ENCODE measurements at regions not wholly inside any gene's neighbourhood (a gene's known extent, or its start where the extent isn't known, plus 50 kb on each side); places are given as distances from the start of the nearest gene placed in this dataset.

GRCh38 chr16:59220011-59220410, 485.9 kb upstream of the GOT2 start:
- Histone ChIP-seq H3K27ac (ENCODE audit: low read depth in 2 of 2, low read length in 2 of 2) (no peak overlapping the region), H3K27me3 (ENCODE audit: control insufficient read depth, insufficient read depth, low read length) (no peaks in the 10 kb centered on the region), H3K9me3 (ENCODE audit: control insufficient read depth in 2 of 3, insufficient read depth in 1 of 3, low read length in 3 of 3) (no peaks in the 10 kb centered on the region), H3K4me1 (ENCODE audit: control insufficient read depth in 2 of 3, insufficient read depth in 2 of 3, low read depth in 1 of 3, low read length in 3 of 3) (no peaks in the 10 kb centered on the region), H3K9ac (ENCODE audit: low read length in 3 of 3) (no peak overlapping the region), H3K36me3 (ENCODE audit: control insufficient read depth in 2 of 3, insufficient read depth in 3 of 3, low read length in 3 of 3) (no peaks in the 10 kb centered on the region), H3K4me3 (ENCODE audit: low read length in 3 of 3) (no peak overlapping the region)
- intact Hi-C loops (cut with DNase I) = no loop called here
- FAIRE-seq (no peak), DNase-seq (no peak)
- TF ChIP-seq CTCF (IDR thresholded peaks at IDR 0.05; ENCODE audit: borderline replicate concordance, extremely low read depth, insufficient read depth) = no peak

- no peak for TF ChIP-seq CTCF (IDR thresholded peaks at IDR 0.05; ENCODE audit: borderline replicate concordance, extremely low read depth, insufficient read depth)
- DNase-seq (no peak), FAIRE-seq (no peak)
- Histone ChIP-seq H3K4me1 (ENCODE audit: control insufficient read depth in 2 of 3, insufficient read depth in 2 of 3, low read depth in 1 of 3, low read length in 3 of 3) (peaks cover 0 to under 1% (median 0%) of the 10 kb centered on the region in 3 donors), H3K27me3 (ENCODE audit: control insufficient read depth, insufficient read depth, low read length) (no peaks in the 10 kb centered on the region), H3K36me3 (ENCODE audit: control insufficient read depth in 2 of 3, insufficient read depth in 3 of 3, low read length in 3 of 3) (no peaks in the 10 kb centered on the region), H3K9me3 (ENCODE audit: control insufficient read depth in 2 of 3, insufficient read depth in 1 of 3, low read length in 3 of 3) (no peaks in the 10 kb centered on the region), H3K4me3 (ENCODE audit: low read length in 3 of 3) (no peak overlapping the region), H3K27ac (ENCODE audit: low read depth in 2 of 2, low read length in 2 of 2) (no peak overlapping the region), H3K9ac (ENCODE audit: low read length in 3 of 3) (no peak overlapping the region)
- intact Hi-C loops (cut with DNase I) = no loop called here
Measured at GRCh38 chr16:59216291-59216690, 482.2 kb upstream of the GOT2 start.

GRCh38 chr16:59214455-59214854, 480.3 kb upstream of the GOT2 start:
- Histone ChIP-seq H3K9ac (ENCODE audit: low read length in 3 of 3) (no peak overlapping the region), H3K9me3 (ENCODE audit: control insufficient read depth in 2 of 3, insufficient read depth in 1 of 3, low read length in 3 of 3) (no peaks in the 10 kb centered on the region), H3K4me3 (ENCODE audit: low read length in 3 of 3) (no peak overlapping the region), H3K27me3 (ENCODE audit: control insufficient read depth, insufficient read depth, low read length) (no peaks in the 10 kb centered on the region), H3K36me3 (ENCODE audit: control insufficient read depth in 2 of 3, insufficient read depth in 3 of 3, low read length in 3 of 3) (no peaks in the 10 kb centered on the region), H3K4me1 (ENCODE audit: control insufficient read depth in 2 of 3, insufficient read depth in 2 of 3, low read depth in 1 of 3, low read length in 3 of 3) (peaks cover 0 to 3% (median 0%) of the 10 kb centered on the region in 3 donors), H3K27ac (ENCODE audit: low read depth in 2 of 2, low read length in 2 of 2) (no peak overlapping the region)
- intact Hi-C loops (cut with DNase I) = no loop called here
- TF ChIP-seq CTCF (IDR thresholded peaks at IDR 0.05; ENCODE audit: borderline replicate concordance, extremely low read depth, insufficient read depth) = no peak
- FAIRE-seq (no peak), DNase-seq (no peak)

- peaks cover 0 to 3% (median 0%) of the 10 kb centered on the region in 3 donors for H3K4me1 ChIP-seq (ENCODE audit: control insufficient read depth in 2 of 3, insufficient read depth in 2 of 3, low read depth in 1 of 3, low read length in 3 of 3)
- H3K36me3 ChIP-seq (ENCODE audit: control insufficient read depth in 2 of 3, insufficient read depth in 3 of 3, low read length in 3 of 3) = no peaks in the 10 kb centered on the region
- no peak for TF ChIP-seq CTCF (IDR thresholded peaks at IDR 0.05; ENCODE audit: borderline replicate concordance, extremely low read depth, insufficient read depth)
- no peaks in the 10 kb centered on the region for H3K9me3 ChIP-seq (ENCODE audit: control insufficient read depth in 2 of 3, insufficient read depth in 1 of 3, low read length in 3 of 3)
- H3K27me3 ChIP-seq (ENCODE audit: control insufficient read depth, insufficient read depth, low read length) = no peaks in the 10 kb centered on the region
- no peak overlapping the region for H3K4me3 ChIP-seq (ENCODE audit: low read length in 3 of 3)
- DNase-seq (no peak), FAIRE-seq (no peak)
- intact Hi-C loops (cut with DNase I) = no loop called here
- no peak overlapping the region for H3K27ac ChIP-seq (ENCODE audit: low read depth in 2 of 2, low read length in 2 of 2)
- H3K9ac ChIP-seq (ENCODE audit: low read length in 3 of 3) = no peak overlapping the region
Measured at GRCh38 chr16:59213952-59214351, 479.8 kb upstream of the GOT2 start.

Measured in kidney (tissue), 13 donors.